Upper lobe of left lung (tissue), 6 donors: ENCODE measurements at regions not wholly inside any gene's neighbourhood (a gene's known extent, or its start where the extent isn't known, plus 50 kb on each side); places are given as distances from the start of the nearest gene placed in this dataset.

Source experiments
- ATAC-seq, 2 donors: fragments of 200-7000 bp; cut with Tn5 transposase; one replicate each; pipeline ENCODE4 v1.9.1; 2022; ENCODE audit warnings: mild to moderate bottlenecking in 2 of 2, moderate library complexity in 2 of 2; ENCODE audit not compliant: low FRiP score in 2 of 2
- DNase-seq, 2 donors: peaks; one replicate each; pipeline ENCODE4 v3.0.0-alpha.2; 2019 to 2020
- H3K27ac ChIP-seq, 4 donors: fragments of 200-600 bp; sonication (generic); one replicate each; pipeline ENCODE4 v1.5.1; 2016 to 2019
- H3K27me3 ChIP-seq, 4 donors: fragments of 200-600 bp; sonication (generic); one replicate each; pipeline ENCODE4 v1.5.1; 2017 to 2019
- H3K36me3 ChIP-seq, 4 donors: fragments of 200-600 bp; sonication (generic); one replicate each; pipeline ENCODE4 v1.5.1; 2016 to 2019
- H3K4me1 ChIP-seq, 4 donors: fragments of 200-600 bp; sonication (generic); one replicate each; pipeline ENCODE4 v1.5.1; 2018 to 2019
- H3K4me3 ChIP-seq, 4 donors: fragments of 200-600 bp; sonication (generic); one replicate each; pipeline ENCODE4 v1.5.1; 2017 to 2019; ENCODE audit warnings: mild to moderate bottlenecking in 2 of 4, moderate library complexity in 1 of 4
- H3K9me3 ChIP-seq, 4 donors: fragments of 200-600 bp; sonication (generic); one replicate each; pipeline ENCODE4 v1.5.1; 2018 to 2019
- CTCF ChIP-seq, 6 experiments: fragments of 450-650 bp in 4 of 6; fragments of 200-600 bp in 2 of 6; sonication (generic) in 2 of 6; IDR thresholded peaks; one replicate each; pipeline ENCODE4 v1.5.1; 2016 to 2019; ENCODE audit warnings: antibody characterized with exemption in 6 of 6
- EP300 ChIP-seq, 4 donors: sonication (generic); formaldehyde crosslinking; IDR thresholded peaks; one replicate each; pipeline ENCODE4 v1.5.1; 2017; ENCODE audit warnings: antibody characterized with exemption in 4 of 4, control low read depth in 2 of 4
- POLR2A ChIP-seq, 4 donors: fragments of 450-650 bp; IDR thresholded peaks; one replicate each; pipeline ENCODE4 v1.5.1; 2016 to 2017; ENCODE audit warnings: antibody characterized with exemption in 4 of 4, mild to moderate bottlenecking in 2 of 4
- POLR2AphosphoS5 ChIP-seq, 2 donors: sonication (generic); formaldehyde crosslinking; IDR thresholded peaks; one replicate each; pipeline ENCODE4 v1.5.1; 2017; ENCODE audit warnings: antibody characterized with exemption in 2 of 2
- WGBS, 2 donors: methylation state at CpG; one replicate each; pipeline ENCODE4 v1.1.5; 2017 to 2018; 5-methylcytosine and 5-hydroxymethylcytosine counted together
- donor health status: DM: no; HTN: no; CAD: no; lungs with moderate emphysema.
- donor health status: DM: no; HTN: yes; CAD: no; lungs with severe emphysema.

DNA sequence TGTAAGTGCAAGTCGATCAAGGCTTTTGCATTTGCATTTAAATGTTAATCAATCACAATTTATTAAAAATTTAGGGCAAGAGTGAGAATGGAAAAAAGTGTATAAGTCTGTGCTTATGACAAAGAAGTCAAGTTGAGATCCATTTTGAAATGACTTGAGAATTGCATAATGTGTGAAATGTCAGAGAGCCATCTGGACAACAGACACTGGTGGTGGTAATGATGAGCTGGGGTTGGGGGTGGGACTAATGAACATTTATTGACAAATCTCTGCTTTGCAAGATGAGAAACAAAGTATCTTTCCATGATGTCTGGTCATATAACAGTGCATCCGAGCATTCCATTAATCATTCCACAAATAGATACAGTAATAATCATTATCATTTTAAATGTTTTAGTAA lies 89.4 kb upstream of the ZBTB20 start:
- Histone ChIP-seq H3K27me3 (no peaks in the 10 kb centered on the region), H3K27ac (no peak overlapping the region), H3K9me3 (no peaks in the 10 kb centered on the region), H3K4me3 (no peak overlapping the region), H3K36me3 (no peaks in the 10 kb centered on the region), H3K4me1 (peaks cover 0 to 3% (median 0%) of the 10 kb centered on the region in 4 donors)
- WGBS, 2 donors: 83 to 93% methylated on average over 2 of the region's 2 CpGs
- TF ChIP-seq POLR2A (IDR thresholded peaks at IDR 0.05) (no peak), EP300 (IDR thresholded peaks at IDR 0.05) (no peak), CTCF (IDR thresholded peaks at IDR 0.05) (no peak), POLR2AphosphoS5 (IDR thresholded peaks at IDR 0.05) (no peak)
- DNase-seq (no peak), ATAC-seq (no peak)

DNA sequence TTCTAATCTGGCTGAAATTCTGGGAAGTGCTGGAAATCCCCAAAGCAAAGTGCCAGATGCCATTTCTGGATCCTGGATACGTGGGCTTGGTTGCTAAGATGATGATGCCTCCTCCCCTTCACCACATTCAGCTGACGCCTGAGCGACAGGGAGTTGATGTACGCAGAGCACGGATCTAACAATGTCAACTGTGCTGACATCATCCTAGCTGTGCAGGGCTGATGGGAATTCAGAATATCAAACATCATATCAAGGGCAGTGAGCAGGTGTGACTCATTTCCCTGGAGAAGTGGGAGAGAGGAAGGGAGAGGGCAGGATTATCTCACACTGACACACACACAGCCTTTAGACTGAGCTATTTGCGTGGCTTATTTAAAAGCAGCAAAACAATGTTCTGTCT lies 92.6 kb upstream of the ZBTB20 start:
- H3K36me3 ChIP-seq: no peaks in the 10 kb centered on the region
- H3K9me3 ChIP-seq: no peaks in the 10 kb centered on the region
- WGBS, 2 donors: 35 to 57% methylated on average over 6 of the region's 6 CpGs
- H3K27me3 ChIP-seq: no peaks in the 10 kb centered on the region
- DNase-seq: peak in 1 of 2 donors; percentile 25
- peaks cover 0 to 3% (median 0%) of the 10 kb centered on the region in 4 donors for H3K4me1 ChIP-seq
- ATAC-seq: peak; percentile 68 to 93
- no peak overlapping the region for H3K4me3 ChIP-seq
- peak overlapping the region in 2 of 4 donors; percentile 7 to 42 for H3K27ac ChIP-seq
- TF ChIP-seq CTCF (IDR thresholded peaks at IDR 0.05): no peak
- TF ChIP-seq EP300 (IDR thresholded peaks at IDR 0.05): peak in 3 of 4 donors; percentile 21 to 74 (median 34)
- TF ChIP-seq POLR2AphosphoS5 (IDR thresholded peaks at IDR 0.05): peak; percentile 66 to 86
- TF ChIP-seq POLR2A (IDR thresholded peaks at IDR 0.05): no peak

- TF ChIP-seq POLR2AphosphoS5 (IDR thresholded peaks at IDR 0.05) (no peak), CTCF (IDR thresholded peaks at IDR 0.05) (no peak), EP300 (IDR thresholded peaks at IDR 0.05) (no peak), POLR2A (IDR thresholded peaks at IDR 0.05) (no peak)
- no peak overlapping the region for H3K4me3 ChIP-seq
- DNase-seq (no peak), ATAC-seq (no peak)
- H3K27ac ChIP-seq: no peak overlapping the region
- peaks cover 0 to 3% (median 0%) of the 10 kb centered on the region in 4 donors for H3K4me1 ChIP-seq
- no peaks in the 10 kb centered on the region for H3K36me3 ChIP-seq
- 85 to 93% methylated on average over 3 of the region's 3 CpGs for WGBS, 2 donors
- H3K9me3 ChIP-seq: no peaks in the 10 kb centered on the region
- H3K27me3 ChIP-seq: no peaks in the 10 kb centered on the region
These were observed 97.3 kb upstream of the ZBTB20 start for GRCh38 chr3:115244350-115244749.

- TF ChIP-seq POLR2A (IDR thresholded peaks at IDR 0.05) (no peak), EP300 (IDR thresholded peaks at IDR 0.05) (no peak), CTCF (IDR thresholded peaks at IDR 0.05) (no peak), POLR2AphosphoS5 (IDR thresholded peaks at IDR 0.05) (no peak)
- WGBS, 2 donors: 95 to 98% methylated on average over 2 of the region's 2 CpGs
- DNase-seq (no peak), ATAC-seq (peak in 1 of 2 donors; percentile 83)
- Histone ChIP-seq H3K4me3 (no peak overlapping the region), H3K4me1 (no peaks in the 10 kb centered on the region), H3K36me3 (no peaks in the 10 kb centered on the region), H3K9me3 (no peaks in the 10 kb centered on the region), H3K27me3 (no peaks in the 10 kb centered on the region), H3K27ac (no peak overlapping the region)
These were observed 98.3 kb upstream of the ZBTB20 start for GRCh38 chr3:115245438-115245837.

- Histone ChIP-seq H3K36me3 (no peaks in the 10 kb centered on the region), H3K27ac (no peak overlapping the region), H3K4me3 (no peak overlapping the region), H3K4me1 (no peaks in the 10 kb centered on the region), H3K9me3 (no peaks in the 10 kb centered on the region), H3K27me3 (no peaks in the 10 kb centered on the region)
- DNase-seq: no peak
- no peak for ATAC-seq
- TF ChIP-seq POLR2A (IDR thresholded peaks at IDR 0.05): no peak
- WGBS, 2 donors: 91 to 98% methylated on average over 3 of the region's 3 CpGs
These were observed 98.8 kb upstream of the ZBTB20 start for GRCh38 chr3:115245899-115246298.
